Inferior parietal cortex (tissue), 1 donor: ENCODE measurements at regions not wholly inside any gene's neighbourhood (a gene's known extent, or its start where the extent isn't known, plus 50 kb on each side); places are given as distances from the start of the nearest gene placed in this dataset.
"Not testable (repeated sequence)": the region's sequence is repeated elsewhere in the genome, so short reads cannot be mapped to it uniquely, and the experiment has no call there.

Experiments used
- DNase-seq: peaks from one replicate; pipeline ENCODE4 v3.0.0-alpha.2; 2016; ENCODE audit errors: extremely low spot score

DNA sequence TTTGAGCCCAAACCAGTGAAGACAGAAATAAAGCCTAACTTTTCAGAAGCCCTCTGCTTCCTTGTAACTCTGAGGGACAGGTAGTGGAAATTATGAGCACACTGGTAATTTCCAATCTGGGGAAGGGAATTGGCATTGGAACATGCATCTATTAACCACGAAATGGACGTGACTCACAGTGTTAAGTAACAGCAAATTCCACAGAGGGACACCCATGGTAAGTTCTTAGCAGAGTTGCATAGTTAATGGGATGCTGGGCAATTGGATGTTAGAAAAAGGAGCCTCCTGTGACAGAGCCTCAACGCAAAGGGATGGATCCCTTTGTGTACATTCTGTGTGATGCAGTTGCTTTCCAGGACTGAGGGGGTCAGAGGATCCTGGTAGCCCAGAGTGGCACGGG is 168.6 kb downstream of the SEMA6D start:
- DNase-seq = no peak

DNA sequence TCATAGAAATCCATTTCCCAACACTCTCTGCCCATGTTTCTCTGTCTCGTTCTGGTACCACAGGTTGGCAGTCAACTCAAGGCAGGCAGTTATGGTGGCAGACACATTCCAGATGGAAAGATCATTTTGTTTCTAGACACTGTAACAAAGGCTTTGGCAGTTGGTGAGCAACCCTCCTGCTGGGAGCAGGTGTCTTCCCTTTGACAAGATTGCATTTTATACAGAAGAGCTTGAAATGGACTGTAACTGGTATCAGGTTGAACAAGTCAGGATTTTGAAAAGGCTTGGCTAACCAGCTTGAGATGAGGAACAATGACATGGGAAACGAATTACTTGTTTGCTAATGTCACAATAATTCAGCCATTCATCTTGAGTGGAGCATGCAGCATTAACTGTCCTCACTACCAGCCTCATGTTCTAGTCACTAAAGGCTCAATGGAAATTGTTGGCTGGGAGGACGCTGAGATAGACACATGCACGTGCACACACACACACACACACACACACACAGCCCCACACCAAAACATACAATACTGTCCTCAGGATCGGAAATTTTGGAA is 170.0 kb downstream of the SEMA6D start:
- no peak for DNase-seq

GRCh38 chr15:47888385-47889100 is 171.2 kb downstream of the SEMA6D start:
- no peak for DNase-seq

DNA sequence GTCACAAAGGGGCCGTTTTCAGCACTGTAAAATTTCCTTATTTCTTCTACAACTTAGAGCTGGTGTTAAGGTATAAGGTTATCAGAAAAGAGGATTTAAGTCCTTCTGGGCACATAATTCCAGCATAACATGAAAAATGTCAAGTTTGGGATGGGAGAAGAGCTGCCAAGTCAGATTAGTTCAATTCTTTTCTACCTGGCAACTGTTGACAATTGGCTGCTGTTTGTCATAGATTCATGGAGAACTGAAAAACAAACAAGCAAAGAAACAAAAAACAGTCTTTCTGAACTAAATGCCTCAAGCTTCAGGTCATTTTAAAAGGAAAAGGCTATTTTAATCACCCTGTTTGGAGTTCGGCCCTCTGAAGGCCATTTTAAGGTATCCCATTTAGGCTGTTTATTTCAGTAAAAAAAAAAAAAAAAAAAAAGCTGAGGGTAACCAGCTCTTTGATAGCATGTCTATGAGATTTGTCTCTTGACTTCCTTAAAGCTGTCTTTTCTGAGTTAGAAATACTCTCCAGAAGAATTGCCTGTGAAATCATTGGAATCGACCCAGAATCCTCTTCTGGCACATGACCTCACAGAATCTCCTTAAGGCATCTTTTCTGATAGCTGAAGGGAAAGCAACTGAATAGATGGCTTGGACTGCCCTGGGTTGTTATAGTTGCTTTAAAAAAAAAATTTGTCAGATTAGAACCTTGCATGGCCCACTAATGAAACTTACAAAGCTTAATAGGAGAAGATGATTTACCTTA is 173.3 kb downstream of the SEMA6D start:
- no peak for DNase-seq

DNA sequence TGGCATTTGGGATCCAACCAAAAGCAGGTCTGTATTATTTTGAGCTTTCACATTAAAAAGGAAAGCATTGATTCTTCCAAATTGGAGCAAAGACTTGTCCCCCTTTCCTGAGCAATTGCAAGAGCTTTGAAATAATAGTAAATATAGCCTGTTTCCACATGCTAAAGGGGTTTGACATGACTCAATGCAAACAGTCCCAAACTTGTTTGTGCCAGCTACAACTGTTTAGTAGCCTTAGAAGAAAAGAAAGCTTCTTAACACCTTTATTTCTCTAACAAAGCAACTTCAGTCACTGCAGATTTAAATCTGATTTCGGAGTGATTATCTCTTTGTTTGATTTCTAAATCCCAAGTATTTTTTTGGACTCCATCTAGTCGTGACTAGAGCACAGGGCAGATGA is 180.2 kb downstream of the SEMA6D start:
- DNase-seq = no peak

DNA sequence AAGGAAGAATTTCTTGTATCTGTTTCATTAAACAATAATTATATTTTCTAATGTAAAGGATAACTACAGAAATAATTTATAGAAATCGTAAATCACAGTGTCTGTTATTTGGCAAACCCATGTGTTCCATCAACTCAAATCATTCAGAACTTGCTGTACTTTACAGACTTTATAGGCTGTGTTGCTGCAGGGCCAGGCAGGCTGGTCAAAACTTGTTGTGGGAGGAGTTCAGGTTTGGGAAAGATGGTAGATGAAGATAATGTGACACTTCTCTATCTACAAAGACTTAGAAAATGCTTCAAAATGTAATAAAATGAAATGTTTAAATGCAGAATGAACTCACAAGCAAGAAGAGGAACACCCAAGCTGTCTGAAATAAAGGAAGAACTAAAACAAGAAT is 183.4 kb downstream of the SEMA6D start:
- DNase-seq = no peak

- no peak for DNase-seq
Measured at GRCh38 chr15:47903368-47903767, 186.1 kb downstream of the SEMA6D start.

GRCh38 chr15:47908486-47908885 is 191.2 kb downstream of the SEMA6D start:
- DNase-seq = no peak

DNA sequence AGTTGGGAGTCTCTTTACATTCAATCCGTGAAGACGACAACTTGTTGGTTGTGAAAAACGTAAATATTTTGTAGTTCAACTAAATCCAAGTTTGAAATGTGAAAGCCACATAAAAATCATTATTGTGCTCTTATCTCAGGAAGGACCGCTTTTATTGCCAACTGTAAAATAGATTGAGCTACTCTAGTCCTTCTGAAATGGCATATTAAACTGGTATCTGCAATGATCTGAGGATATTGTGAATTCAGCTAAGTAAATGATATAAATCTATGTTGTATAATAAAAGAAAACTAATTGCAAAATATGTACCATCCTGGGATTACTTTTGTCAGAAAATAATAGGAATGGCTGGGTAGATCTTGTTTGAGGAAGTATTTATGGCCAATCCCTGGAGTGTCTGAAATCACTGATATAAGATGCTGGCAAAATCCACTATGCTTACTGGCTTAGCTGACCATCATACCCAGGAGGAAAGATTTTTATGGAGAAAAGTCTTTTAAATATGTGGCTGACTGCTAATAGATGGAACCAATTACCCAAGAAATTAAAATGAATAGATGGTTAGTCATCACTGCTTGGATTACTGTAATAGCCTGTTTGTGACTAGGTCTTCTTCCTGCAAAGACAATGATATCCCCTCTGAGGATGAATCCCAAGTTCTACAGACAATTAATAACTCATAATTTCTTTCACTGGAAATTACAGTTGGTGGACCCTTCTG is 191.8 kb downstream of the SEMA6D start:
- DNase-seq = no peak

GRCh38 chr15:47912910-47913309 is 195.6 kb downstream of the SEMA6D start:
- DNase-seq = not testable (repeated sequence)

GRCh38 chr15:47917881-47918280 is 200.6 kb downstream of the SEMA6D start:
- DNase-seq = no peak

GRCh38 chr15:47918877-47919276 is 201.6 kb downstream of the SEMA6D start:
- DNase-seq = no peak

- no peak for DNase-seq
Measured at GRCh38 chr15:47924381-47924780, 196.4 kb upstream of the SLC24A5 start.

DNA sequence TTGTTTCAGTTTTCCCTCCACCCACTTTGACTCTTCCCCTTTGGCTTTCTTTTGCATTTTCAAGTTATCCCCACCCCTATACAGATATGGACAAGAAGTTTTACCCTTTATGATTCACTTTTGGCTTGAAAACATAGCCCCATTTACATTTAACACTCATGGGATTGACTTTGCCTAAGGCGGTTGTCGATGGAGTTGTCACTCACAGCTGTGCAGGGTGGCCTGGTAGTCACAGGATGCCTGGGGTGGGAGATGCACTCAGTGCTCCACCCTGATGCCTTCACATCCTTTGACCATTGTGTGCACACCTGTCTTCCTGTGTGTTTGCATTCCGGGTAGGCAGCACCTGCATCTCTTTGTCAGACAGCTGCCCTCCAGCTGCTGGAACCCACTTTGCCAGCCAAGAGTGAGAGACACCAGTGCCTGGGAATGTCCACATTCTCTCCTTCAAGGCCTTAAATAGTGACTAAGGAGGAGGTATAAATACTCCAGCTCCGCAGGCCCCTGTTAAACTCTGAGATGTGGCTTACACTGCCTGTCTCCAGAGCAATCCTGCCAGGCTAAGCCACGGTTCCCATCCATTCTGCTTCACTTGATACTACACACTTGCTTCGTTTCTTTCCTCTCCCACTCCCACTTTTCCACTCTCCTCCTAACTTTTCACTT is 191.5 kb upstream of the SLC24A5 start:
- DNase-seq = no peak

DNA sequence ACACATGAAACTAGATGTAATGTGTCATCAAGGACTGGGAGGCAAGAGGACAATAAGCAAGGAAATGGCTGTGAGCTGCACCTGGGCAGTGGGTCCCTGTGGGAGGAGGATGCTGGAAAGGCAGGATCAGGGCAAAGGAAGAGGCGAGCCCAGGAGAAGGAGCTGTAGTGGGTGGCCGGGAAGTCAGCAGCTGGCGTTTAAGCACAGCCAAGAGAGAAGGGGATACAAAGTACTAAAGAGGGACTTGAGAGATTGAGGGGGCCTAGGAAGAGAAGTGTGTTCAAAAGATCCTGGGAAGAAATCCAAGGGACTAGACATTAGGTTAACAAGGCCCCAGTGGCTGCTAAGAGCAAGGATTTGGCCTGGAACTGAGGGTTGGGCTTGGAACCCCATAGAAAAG is 188.5 kb upstream of the SLC24A5 start:
- no peak for DNase-seq

DNA sequence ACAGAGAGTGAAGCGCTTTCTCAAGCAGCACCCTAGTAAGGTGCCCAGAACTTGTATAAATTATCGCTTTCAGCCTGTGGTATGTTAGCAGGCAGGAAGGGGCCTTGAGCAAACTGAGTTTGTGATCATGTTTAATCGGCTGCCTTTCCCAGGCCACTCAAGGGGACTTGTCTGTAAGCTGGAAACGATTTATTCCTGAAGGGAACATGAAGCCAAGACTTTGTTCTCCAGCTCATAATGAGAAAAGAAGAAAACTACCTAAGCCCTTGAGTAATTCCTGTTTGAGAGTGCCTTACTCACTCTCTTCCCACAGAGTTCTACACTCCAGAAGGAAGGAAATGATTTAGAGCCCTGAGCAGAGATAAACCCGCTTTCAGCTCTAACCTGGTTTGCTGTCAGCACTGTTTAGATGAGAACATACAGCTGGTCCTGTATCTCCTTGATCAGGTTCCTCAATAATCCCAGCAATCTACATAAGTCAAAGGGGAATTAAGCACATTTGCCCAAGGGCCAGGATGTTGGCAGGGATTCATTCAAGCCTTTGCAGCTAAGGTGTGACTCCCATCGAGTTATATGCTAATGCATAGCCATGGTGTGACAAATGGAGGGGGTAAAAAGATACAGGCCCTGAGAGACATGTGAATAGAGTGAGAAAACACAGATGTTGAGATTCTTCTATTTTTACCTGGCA is 187.7 kb upstream of the SLC24A5 start:
- DNase-seq = no peak

DNA sequence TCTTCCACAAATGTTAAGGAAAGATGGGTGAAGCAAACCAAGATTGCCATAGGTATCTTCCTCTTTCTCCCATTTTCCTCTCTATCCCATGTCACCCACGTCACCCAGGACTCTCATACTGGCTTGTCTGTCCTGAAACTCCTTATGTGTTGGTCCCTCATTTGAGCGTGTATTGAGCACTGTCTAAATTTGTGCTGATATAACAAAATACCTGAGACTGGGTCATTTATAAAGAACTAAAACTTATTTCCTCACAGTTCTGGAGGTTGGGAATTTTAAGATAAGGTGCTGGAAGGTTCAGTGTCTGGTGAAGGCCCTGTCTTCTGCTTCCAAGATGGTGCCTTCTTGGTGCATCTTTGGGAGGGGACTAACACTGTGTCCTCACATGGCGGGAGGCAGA is 186.9 kb upstream of the SLC24A5 start:
- no peak for DNase-seq

DNA sequence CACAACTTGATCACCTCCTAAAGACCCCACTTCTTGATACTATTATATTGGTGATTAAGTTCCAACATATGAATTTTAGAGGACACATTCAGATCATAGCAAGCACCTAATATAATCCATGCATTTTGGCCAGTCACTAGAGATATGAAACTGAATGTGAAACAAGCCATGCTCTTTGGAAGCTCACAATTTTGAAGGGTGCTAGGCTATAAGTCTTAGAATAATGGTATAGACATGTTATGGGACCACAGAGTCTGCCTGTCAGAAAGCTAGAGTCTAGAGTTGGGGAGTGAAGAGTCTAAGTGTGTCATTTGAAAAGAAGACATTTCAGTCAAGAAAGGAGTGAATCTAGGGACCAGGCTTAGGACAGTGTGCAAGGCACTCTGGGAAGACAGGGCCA is 186.4 kb upstream of the SLC24A5 start:
- DNase-seq = no peak

GRCh38 chr15:47937834-47938233 is 183.0 kb upstream of the SLC24A5 start:
- DNase-seq = no peak

- no peak for DNase-seq
Measured at GRCh38 chr15:47944637-47945288, 176.0 kb upstream of the SLC24A5 start.
